Stomach (tissue), 4 donors: ENCODE measurements at regions not wholly inside any gene's neighbourhood (a gene's known extent, or its start where the extent isn't known, plus 50 kb on each side); places are given as distances from the start of the nearest gene placed in this dataset.

Experiments used
- CTCF ChIP-seq, 7 experiments: fragments of 450-650 bp in 4 of 7; fragments of 200-600 bp in 3 of 7; sonication (generic) in 3 of 7; IDR thresholded peaks; one replicate each; pipeline ENCODE4 v1.5.1; 2016 to 2019; ENCODE audit warnings: antibody characterized with exemption in 7 of 7, control low read depth in 2 of 7, mild to moderate bottlenecking in 1 of 7
- POLR2A ChIP-seq, 4 donors: fragments of 450-650 bp; IDR thresholded peaks; one replicate each; pipeline ENCODE4 v1.6.1; 2016; ENCODE audit warnings: antibody characterized with exemption in 4 of 4, control low read depth in 2 of 4, mild to moderate bottlenecking in 1 of 4, moderate library complexity in 1 of 4

- TF ChIP-seq CTCF (IDR thresholded peaks at IDR 0.05): no peak
- TF ChIP-seq POLR2A (IDR thresholded peaks at IDR 0.05): no peak
These were observed 88.7 kb upstream of the CDH6 start for GRCh38 chr5:31104775-31105174.
